ACHN (cell line): ENCODE measurements at regions not wholly inside any gene's neighbourhood (a gene's known extent, or its start where the extent isn't known, plus 50 kb on each side); places are given as distances from the start of the nearest gene placed in this dataset.

Experiments used
- DNase-seq: peaks from one replicate; pipeline ENCODE4 v3.0.0-alpha.2; 2015
- in situ Hi-C: cut with HindIII; loops from 2 replicates; pipeline ENCODE4 v1.10.0; 2017; ENCODE audit warnings: low sequenced_read_pairs, low pct_ligation_motif_present, low pct_unique_long_range_greater_than_20kb

GRCh38 chr7:9854605-9855004, 1119.1 kb upstream of the PHF14 start:
- in situ Hi-C loops = no loop called here
- no peak for DNase-seq

GRCh38 chr7:9856668-9857067, 1117.0 kb upstream of the PHF14 start:
- DNase-seq = no peak

GRCh38 chr7:9863545-9863944, 1110.1 kb upstream of the PHF14 start:
- in situ Hi-C loops = no loop called here
- no peak for DNase-seq

More at GRCh38 chr7:9856668-9857067, 1117.0 kb upstream of the PHF14 start:
- in situ Hi-C loops = no loop called here

GRCh38 chr7:9869151-9869550, 1104.5 kb upstream of the PHF14 start:
- DNase-seq = no peak
- in situ Hi-C loops = no loop called here

- in situ Hi-C loops = no loop called here
Measured at GRCh38 chr7:9869566-9869965, 1104.1 kb upstream of the PHF14 start.

GRCh38 chr7:9870674-9871073, 1103.0 kb upstream of the PHF14 start:
- in situ Hi-C loops = no loop called here

More at GRCh38 chr7:9869566-9869965, 1104.1 kb upstream of the PHF14 start:
- DNase-seq = no peak

GRCh38 chr7:9874182-9874581, 1099.5 kb upstream of the PHF14 start:
- in situ Hi-C loops = no loop called here
- DNase-seq = no peak

More at GRCh38 chr7:9870674-9871073, 1103.0 kb upstream of the PHF14 start:
- no peak for DNase-seq

- in situ Hi-C loops = no loop called here
- no peak for DNase-seq
Measured at GRCh38 chr7:9876053-9876452, 1097.6 kb upstream of the PHF14 start.

- in situ Hi-C loops = no loop called here
- no peak for DNase-seq
Measured at GRCh38 chr7:9889554-9889953, 1084.1 kb upstream of the PHF14 start.

GRCh38 chr7:9890092-9890491, 1083.6 kb upstream of the PHF14 start:
- in situ Hi-C loops = no loop called here
- peak; percentile 10 for DNase-seq

- in situ Hi-C loops = no loop called here
- no peak for DNase-seq
Measured at GRCh38 chr7:9891056-9891455, 1082.6 kb upstream of the PHF14 start.

GRCh38 chr7:9900339-9900738, 1073.3 kb upstream of the PHF14 start:
- in situ Hi-C loops = no loop called here
- no peak for DNase-seq

GRCh38 chr7:9921326-9921725, 1052.3 kb upstream of the PHF14 start:
- in situ Hi-C loops = no loop called here
- no peak for DNase-seq

- in situ Hi-C loops = no loop called here
- DNase-seq = no peak
Measured at GRCh38 chr7:9937944-9938631, 1035.6 kb upstream of the PHF14 start.

- no peak for DNase-seq
- in situ Hi-C loops = no loop called here
Measured at GRCh38 chr7:9939176-9939575, 1034.5 kb upstream of the PHF14 start.

- DNase-seq = no peak
- in situ Hi-C loops = no loop called here
Measured at GRCh38 chr7:9945131-9945530, 1028.5 kb upstream of the PHF14 start.

GRCh38 chr7:9945857-9946256, 1027.8 kb upstream of the PHF14 start:
- DNase-seq = no peak
- in situ Hi-C loops = no loop called here

- DNase-seq = no peak
- in situ Hi-C loops = no loop called here
Measured at GRCh38 chr7:9955138-9955537, 1018.5 kb upstream of the PHF14 start.

GRCh38 chr7:9958486-9958885, 1015.2 kb upstream of the PHF14 start:
- in situ Hi-C loops = no loop called here

GRCh38 chr7:9960460-9960859, 1013.2 kb upstream of the PHF14 start:
- in situ Hi-C loops = no loop called here
- DNase-seq = no peak

More at GRCh38 chr7:9958486-9958885, 1015.2 kb upstream of the PHF14 start:
- no peak for DNase-seq
